Adrenal gland (tissue), 5 donors: ENCODE measurements at regions not wholly inside any gene's neighbourhood (a gene's known extent, or its start where the extent isn't known, plus 50 kb on each side); places are given as distances from the start of the nearest gene placed in this dataset.

Source experiments
- POLR2A ChIP-seq, 2 donors: fragments of 450-650 bp; IDR thresholded peaks; one replicate each; pipeline ENCODE4 v1.6.1; 2017; ENCODE audit warnings: antibody characterized with exemption in 2 of 2, mild to moderate bottlenecking in 2 of 2, moderate library complexity in 1 of 2
- TF ChIP-seq, protein P1 (sequence below), 6 experiments: fragments of 450-650 bp in 4 of 6; fragments of 200-600 bp in 2 of 6; sonication (generic) in 1 of 6; IDR thresholded peaks; 1 replicate in 5 of 6; 2 replicates in 1 of 6; pipeline versions ENCODE4 v1.5.1 to v1.8.0; 2016 to 2021; ENCODE audit warnings: antibody characterized with exemption in 6 of 6, mild to moderate bottlenecking in 2 of 6, moderate library complexity in 1 of 6
- donor health status: DM: no; HTN: no; CAD: no.

DNA sequence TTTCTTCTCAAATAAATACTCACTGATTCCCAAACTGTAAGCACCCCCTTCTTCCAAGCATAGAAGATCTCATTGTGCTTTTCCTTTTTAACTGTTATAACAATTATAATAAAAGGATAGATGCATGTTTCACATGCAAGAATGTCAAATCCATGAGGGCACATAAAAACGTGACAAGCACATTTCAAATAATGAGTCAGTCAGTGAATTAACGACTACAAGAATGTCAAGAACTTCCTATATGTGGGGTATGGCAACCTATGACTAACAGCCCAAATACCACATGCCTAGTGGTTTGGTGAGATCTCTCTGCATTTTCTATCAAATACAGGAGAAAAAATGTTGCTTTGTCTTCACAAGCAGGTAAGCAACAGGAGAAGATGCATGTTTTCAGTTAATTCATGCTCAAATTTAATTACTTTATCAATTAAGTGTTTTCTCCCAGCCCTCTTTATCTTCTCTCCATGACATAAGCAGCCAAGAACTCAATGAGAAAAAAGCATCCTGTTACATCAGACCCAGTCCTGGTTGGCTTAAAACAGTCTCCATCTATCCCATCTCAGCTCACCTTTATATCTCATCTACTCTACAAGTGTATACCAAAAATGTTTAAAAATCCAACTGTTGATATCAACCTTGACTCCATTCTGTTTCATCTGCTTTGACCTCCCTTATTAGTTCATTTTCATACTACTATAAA is 181.5 kb upstream of the LMCD1 start:
- TF ChIP-seq, protein P1, sequence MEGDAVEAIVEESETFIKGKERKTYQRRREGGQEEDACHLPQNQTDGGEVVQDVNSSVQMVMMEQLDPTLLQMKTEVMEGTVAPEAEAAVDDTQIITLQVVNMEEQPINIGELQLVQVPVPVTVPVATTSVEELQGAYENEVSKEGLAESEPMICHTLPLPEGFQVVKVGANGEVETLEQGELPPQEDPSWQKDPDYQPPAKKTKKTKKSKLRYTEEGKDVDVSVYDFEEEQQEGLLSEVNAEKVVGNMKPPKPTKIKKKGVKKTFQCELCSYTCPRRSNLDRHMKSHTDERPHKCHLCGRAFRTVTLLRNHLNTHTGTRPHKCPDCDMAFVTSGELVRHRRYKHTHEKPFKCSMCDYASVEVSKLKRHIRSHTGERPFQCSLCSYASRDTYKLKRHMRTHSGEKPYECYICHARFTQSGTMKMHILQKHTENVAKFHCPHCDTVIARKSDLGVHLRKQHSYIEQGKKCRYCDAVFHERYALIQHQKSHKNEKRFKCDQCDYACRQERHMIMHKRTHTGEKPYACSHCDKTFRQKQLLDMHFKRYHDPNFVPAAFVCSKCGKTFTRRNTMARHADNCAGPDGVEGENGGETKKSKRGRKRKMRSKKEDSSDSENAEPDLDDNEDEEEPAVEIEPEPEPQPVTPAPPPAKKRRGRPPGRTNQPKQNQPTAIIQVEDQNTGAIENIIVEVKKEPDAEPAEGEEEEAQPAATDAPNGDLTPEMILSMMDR (IDR thresholded peaks at IDR 0.05): no peak
- TF ChIP-seq POLR2A (IDR thresholded peaks at IDR 0.05): no peak
